ENCODE measurements at regions not wholly inside any gene's neighbourhood (a gene's known extent, or its start where the extent isn't known, plus 50 kb on each side); places are given as distances from the start of the nearest gene placed in this dataset.
"Not testable (repeated sequence)": the region's sequence is repeated elsewhere in the genome, so short reads cannot be mapped to it uniquely, and the experiment has no call there.

DNA sequence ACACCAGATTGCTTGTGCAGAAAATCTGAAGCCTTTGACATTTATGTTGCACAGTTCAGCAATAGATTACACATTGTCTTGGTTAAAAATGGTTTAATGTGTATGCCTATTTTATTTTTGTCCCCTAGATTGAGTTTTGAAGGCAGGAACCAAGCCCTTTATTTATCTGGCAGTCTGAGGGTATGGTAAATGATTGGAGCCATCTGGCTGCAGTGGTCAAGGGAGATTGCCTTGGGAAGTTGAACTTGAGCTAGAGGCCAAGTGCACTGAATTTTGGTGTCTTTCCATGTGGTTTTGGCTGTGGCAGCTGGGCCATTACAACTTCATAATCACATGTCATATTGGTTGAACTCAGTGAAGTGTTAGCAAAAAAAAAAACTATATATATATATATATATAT, 248.7 kb upstream of the C2CD4B start:
- intact Hi-C loops (cut with micrococcal nuclease) = no loop called here
- H3K4me3 Mint-ChIP-seq = no peak overlapping the region
- H3K36me3 Mint-ChIP-seq (ENCODE audit: low read depth) = no peaks in the 10 kb centered on the region
- POLR2A ChIA-PET = no interaction called here
- H3K9me3 Mint-ChIP-seq = no peaks in the 10 kb centered on the region
- ATAC-seq (ENCODE audit: low read depth) (no peak), DNase-seq (no peak)
- no peaks in the 10 kb centered on the region for H3K4me1 Mint-ChIP-seq
- peaks cover 8% of the 10 kb centered on the region for H3K27me3 Mint-ChIP-seq
- CTCF ChIA-PET = no interaction called here
- TF ChIP-seq CTCF (IDR thresholded peaks at IDR 0.05) = no peak
- no peak overlapping the region for H3K27ac Mint-ChIP-seq

DNA sequence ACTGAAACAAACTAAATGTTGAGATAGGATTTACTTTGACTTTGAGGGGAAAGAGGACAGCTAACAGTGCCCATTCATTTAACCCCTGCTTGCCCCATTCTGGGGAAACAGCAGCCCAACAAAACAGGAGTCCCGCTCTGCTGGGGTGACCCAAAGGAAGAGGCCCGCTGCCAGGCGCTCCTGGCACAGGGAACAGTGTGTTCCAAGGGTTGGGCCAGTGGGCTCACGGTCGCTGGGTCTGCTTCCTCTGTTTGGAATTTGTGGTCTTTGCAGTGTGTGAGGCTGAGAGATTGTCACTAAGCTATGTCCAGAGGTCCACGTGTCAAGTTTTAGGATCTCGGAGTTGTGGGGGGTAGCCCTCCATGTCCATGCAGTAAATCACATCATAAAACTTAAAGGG, 250.4 kb upstream of the C2CD4B start:
- ATAC-seq (ENCODE audit: low read depth) = no peak
- no peaks in the 10 kb centered on the region for H3K4me1 Mint-ChIP-seq
- intact Hi-C loops (cut with micrococcal nuclease) = no loop called here
- no peak for DNase-seq
- TF ChIP-seq CTCF (IDR thresholded peaks at IDR 0.05) = no peak
- no peaks in the 10 kb centered on the region for H3K36me3 Mint-ChIP-seq (ENCODE audit: low read depth)
- ChIA-PET CTCF (no interaction called here), POLR2A (no interaction called here)
- H3K9me3 Mint-ChIP-seq = no peaks in the 10 kb centered on the region
- H3K4me3 Mint-ChIP-seq = no peak overlapping the region
- no peak overlapping the region for H3K27ac Mint-ChIP-seq
- H3K27me3 Mint-ChIP-seq = peaks cover 8% of the 10 kb centered on the region

GRCh38 chr15:62416526-62416925, 251.4 kb upstream of the C2CD4B start:
- ChIA-PET CTCF (no interaction called here), POLR2A (no interaction called here)
- no peak overlapping the region for H3K4me3 Mint-ChIP-seq
- intact Hi-C loops (cut with micrococcal nuclease) = no loop called here
- H3K36me3 Mint-ChIP-seq (ENCODE audit: low read depth) = no peaks in the 10 kb centered on the region
- no peak for TF ChIP-seq CTCF (IDR thresholded peaks at IDR 0.05)
- no peak for DNase-seq
- no peak for ATAC-seq (ENCODE audit: low read depth)
- no peak overlapping the region for H3K27ac Mint-ChIP-seq
- peaks cover 8% of the 10 kb centered on the region for H3K27me3 Mint-ChIP-seq
- no peaks in the 10 kb centered on the region for H3K4me1 Mint-ChIP-seq
- peaks cover 5% of the 10 kb centered on the region for H3K9me3 Mint-ChIP-seq

DNA sequence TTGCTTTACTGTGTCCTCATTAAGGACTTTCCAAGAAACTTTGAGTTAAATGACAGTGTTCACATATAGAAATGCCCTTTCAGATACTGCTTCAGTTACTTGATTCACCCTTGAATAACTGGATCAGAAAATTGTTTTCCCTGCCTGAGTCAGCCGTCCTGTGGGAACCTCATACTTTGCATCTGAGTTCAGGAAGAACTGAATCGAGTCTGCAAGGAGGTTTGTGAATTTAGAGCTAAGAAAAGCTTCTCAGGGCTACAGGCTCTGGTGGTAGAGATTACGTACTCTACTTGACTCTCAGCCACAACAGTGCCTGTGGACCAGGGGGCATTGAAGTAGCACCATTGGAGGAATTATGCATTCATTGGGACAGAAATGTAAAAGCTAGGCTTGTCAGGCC, 252.4 kb upstream of the C2CD4B start:
- Mint-ChIP-seq H3K4me3 (no peak overlapping the region), H3K27ac (no peak overlapping the region), H3K9me3 (peaks cover 5% of the 10 kb centered on the region), H3K4me1 (no peaks in the 10 kb centered on the region), H3K27me3 (peaks cover 3% of the 10 kb centered on the region), H3K36me3 (ENCODE audit: low read depth) (no peaks in the 10 kb centered on the region)
- TF ChIP-seq CTCF (IDR thresholded peaks at IDR 0.05) = no peak
- ChIA-PET POLR2A (no interaction called here), CTCF (no interaction called here)
- DNase-seq (no peak), ATAC-seq (ENCODE audit: low read depth) (no peak)
- intact Hi-C loops (cut with micrococcal nuclease) = no loop called here

GRCh38 chr15:62418496-62418895, 253.4 kb upstream of the C2CD4B start:
- H3K9me3 Mint-ChIP-seq; H3K27ac Mint-ChIP-seq; ATAC-seq (ENCODE audit: low read depth); H3K4me3 Mint-ChIP-seq; H3K36me3 Mint-ChIP-seq (ENCODE audit: low read depth); DNase-seq; intact Hi-C loops (cut with micrococcal nuclease); H3K27me3 Mint-ChIP-seq; CTCF ChIA-PET; POLR2A ChIA-PET; H3K4me1 Mint-ChIP-seq: not testable (repeated sequence)

- Mint-ChIP-seq H3K36me3 (ENCODE audit: low read depth) (no peaks in the 10 kb centered on the region), H3K9me3 (peaks cover 5% of the 10 kb centered on the region), H3K27ac (no peak overlapping the region), H3K4me1 (no peaks in the 10 kb centered on the region), H3K4me3 (no peak overlapping the region), H3K27me3 (peaks cover 3% of the 10 kb centered on the region)
- ChIA-PET POLR2A (no interaction called here), CTCF (no interaction called here)
- no peak for DNase-seq
- intact Hi-C loops (cut with micrococcal nuclease) = no loop called here
- TF ChIP-seq CTCF (IDR thresholded peaks at IDR 0.05) = no peak
- no peak for ATAC-seq (ENCODE audit: low read depth)
Measured at GRCh38 chr15:62419192-62419591, 254.1 kb upstream of the C2CD4B start.

DNA sequence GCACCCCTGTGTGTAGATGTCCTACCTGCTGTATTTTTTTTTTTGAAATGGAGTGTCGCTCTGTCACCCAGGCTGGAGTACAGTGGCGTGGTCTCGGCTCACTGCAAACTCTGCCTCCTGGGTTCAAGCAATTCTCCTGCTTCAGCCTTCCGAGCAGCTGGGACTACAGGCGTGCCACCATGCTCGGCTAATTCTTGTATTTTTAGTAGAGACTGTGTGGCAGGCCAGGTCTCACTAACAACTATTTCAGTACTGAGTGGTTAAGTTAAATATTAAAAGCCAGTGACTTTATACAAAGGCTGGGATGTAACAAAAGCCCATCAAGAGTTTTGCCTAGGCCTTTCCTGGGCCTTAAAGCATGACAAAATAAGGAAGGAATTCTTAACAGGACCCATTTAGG, 255.3 kb upstream of the C2CD4B start:
- H3K27ac Mint-ChIP-seq; H3K9me3 Mint-ChIP-seq; CTCF ChIA-PET; H3K27me3 Mint-ChIP-seq; POLR2A ChIA-PET; H3K4me1 Mint-ChIP-seq; intact Hi-C loops (cut with micrococcal nuclease); DNase-seq; H3K4me3 Mint-ChIP-seq; ATAC-seq (ENCODE audit: low read depth); H3K36me3 Mint-ChIP-seq (ENCODE audit: low read depth): not testable (repeated sequence)
